H1 (cell line): ENCODE measurements at regions not wholly inside any gene's neighbourhood (a gene's known extent, or its start where the extent isn't known, plus 50 kb on each side); places are given as distances from the start of the nearest gene placed in this dataset.

Source experiments
- CTCF ChIA-PET: fragments of 300-600 bp; sonication (Branson Sonifier 250); formaldehyde crosslinking; loops from one replicate; lab custom pipeline; 2021; ENCODE audit not compliant: partially characterized antibody; lab: Charles Lee
- POLR2A ChIA-PET: fragments of 300-600 bp; sonication (Branson Sonifier 250); formaldehyde crosslinking; loops from one replicate; lab custom pipeline; 2021; ENCODE audit warnings: inconsistent platforms; ENCODE audit not compliant: partially characterized antibody; lab: Charles Lee
- DNase-seq, 2 experiments: peaks; one replicate each; pipeline versions ENCODE4 v3.0.0 to v3.0.0-alpha.2; 2010 to 2022; ENCODE audit warnings: low spot score in 2 of 2, low read depth in 1 of 2, mixed read lengths in 1 of 2
- FAIRE-seq: peaks from 2 replicates; lab custom pipeline; 2011; peaks lifted over from hg19 to GRCh38; lab: Jason Lieb, UNC
- H2AFZ ChIP-seq: 2 replicates; pipeline ENCODE4 v1.8.1; 2012; ENCODE audit warnings: low read length, inconsistent platforms
- H2AK5ac ChIP-seq: 2 replicates; pipeline ENCODE4 v1.6.1; 2013; ENCODE audit warnings: low read depth, low read length
- H2BK120ac ChIP-seq: replicated peaks from 2 replicates; pipeline ENCODE3; 2013; ENCODE audit warnings: low read depth, low read length, inconsistent platforms
- H2BK12ac ChIP-seq: 2 replicates; pipeline ENCODE4 v1.6.1; 2013; ENCODE audit warnings: low read depth, low read length
- H2BK15ac ChIP-seq: 2 replicates; pipeline ENCODE4 v1.6.1; 2013; ENCODE audit warnings: low read length
- H2BK20ac ChIP-seq: 2 replicates; pipeline ENCODE4 v1.6.1; 2013; ENCODE audit warnings: low read length
- H2BK5ac ChIP-seq: 2 replicates; pipeline ENCODE4 v1.6.1; 2013; ENCODE audit warnings: low read depth, low read length
- H3K14ac ChIP-seq: 2 replicates; pipeline ENCODE4 v1.6.1; 2013; ENCODE audit warnings: inconsistent platforms; ENCODE audit not compliant: insufficient read length
- H3K18ac ChIP-seq: 2 replicates; pipeline ENCODE4 v1.6.1; 2013; ENCODE audit warnings: low read length; ENCODE audit errors: extremely low read depth
- H3K23ac ChIP-seq: 2 replicates; pipeline ENCODE4 v1.6.1; 2013; ENCODE audit warnings: inconsistent platforms; ENCODE audit not compliant: insufficient read length
- H3K23me2 ChIP-seq: 2 replicates; pipeline ENCODE4 v1.6.1; 2013; ENCODE audit warnings: low read depth, low read length
- H3K27ac ChIP-seq: 2 replicates; pipeline ENCODE4 v1.6.1; 2011; ENCODE audit warnings: low read depth, low read length, inconsistent platforms
- H3K27me3 ChIP-seq, 4 experiments: replicated peaks in 1 of 4; 1 replicate in 1 of 4; 2 replicates in 3 of 4; pipeline versions ENCODE4 v1.6.1 to v1.8.1; 2011 to 2013; ENCODE audit warnings: low read length in 3 of 4, mild to moderate bottlenecking in 3 of 4, inconsistent platforms in 2 of 4, mixed read lengths in 2 of 4, moderate library complexity in 1 of 4; ENCODE audit not compliant: control insufficient read depth in 3 of 4, insufficient read depth in 3 of 4; ENCODE audit errors: extremely low read depth in 1 of 4
- H3K36me3 ChIP-seq, 4 experiments: 2 replicates each; pipeline versions ENCODE4 v1.6.1 to v1.8.1; 2011 to 2013; ENCODE audit warnings: mild to moderate bottlenecking in 4 of 4, low read length in 3 of 4, moderate library complexity in 2 of 4, control low read depth in 1 of 4, inconsistent platforms in 1 of 4; ENCODE audit not compliant: insufficient read depth in 4 of 4, control insufficient read depth in 2 of 4
- H3K4ac ChIP-seq: replicated peaks from 2 replicates; pipeline ENCODE3; 2013; ENCODE audit warnings: low read length, low read depth, mixed read lengths, inconsistent platforms; ENCODE audit not compliant: insufficient read length
- H3K4me1 ChIP-seq, 4 experiments: replicated peaks in 1 of 4; 1 replicate in 1 of 4; 2 replicates in 3 of 4; pipeline versions ENCODE4 v1.6.1 to v1.8.1; 2011 to 2013; ENCODE audit warnings: low read length in 3 of 4, inconsistent platforms in 2 of 4, mixed read lengths in 1 of 4; ENCODE audit not compliant: insufficient read depth in 4 of 4, control insufficient read depth in 3 of 4
- H3K4me2 ChIP-seq, 2 experiments: 2 replicates each; pipeline versions ENCODE4 v1.6.1 to v1.8.1; 2011 to 2013; ENCODE audit warnings: low read depth in 2 of 2, low read length in 2 of 2, control low read depth in 1 of 2, inconsistent platforms in 1 of 2, mild to moderate bottlenecking in 1 of 2; ENCODE audit not compliant: insufficient read depth in 1 of 2
- H3K4me3 ChIP-seq, 4 experiments: fragments of 200-600, 300-600 bp in 1 of 4; sonication (generic), shearing (Covaris generic), sonication (Bioruptor Twin) in 1 of 4; 2 replicates each; pipeline versions ENCODE4 v1.5.1 to v1.8.1; 2011 to 2016; ENCODE audit warnings: low read length in 4 of 4, low read depth in 3 of 4, control low read depth in 2 of 4, inconsistent platforms in 2 of 4, mild to moderate bottlenecking in 2 of 4, mixed read lengths in 1 of 4, moderate library complexity in 1 of 4; ENCODE audit not compliant: insufficient read depth in 2 of 4; ENCODE audit errors: extremely low read depth in 1 of 4
- H3K56ac ChIP-seq: replicated peaks from 2 replicates; pipeline ENCODE3; 2013; ENCODE audit warnings: low read depth, mild to moderate bottlenecking, mixed read lengths, low read length, inconsistent platforms; ENCODE audit not compliant: insufficient read length
- H3K79me1 ChIP-seq: 2 replicates; pipeline ENCODE4 v1.6.1; 2013; ENCODE audit warnings: low read depth, low read length, control low read depth
- H3K79me2 ChIP-seq, 2 experiments: 2 replicates each; pipeline versions ENCODE4 v1.6.1 to v1.8.1; 2012 to 2013; ENCODE audit warnings: low read length in 2 of 2, mild to moderate bottlenecking in 2 of 2, inconsistent platforms in 1 of 2; ENCODE audit not compliant: insufficient read depth in 2 of 2, control insufficient read depth in 1 of 2
- H3K9ac ChIP-seq, 4 experiments: replicated peaks in 1 of 4; 1 replicate in 1 of 4; 2 replicates in 3 of 4; pipeline versions ENCODE4 v1.6.1 to v1.8.1; 2011 to 2013; ENCODE audit warnings: low read depth in 3 of 4, low read length in 3 of 4, control low read depth in 2 of 4, mild to moderate bottlenecking in 2 of 4, moderate library complexity in 2 of 4, inconsistent platforms in 1 of 4; ENCODE audit errors: extremely low read depth in 1 of 4
- H3K9me3 ChIP-seq, 2 experiments: 2 replicates each; pipeline versions ENCODE4 v1.6.1 to v1.8.1; 2012 to 2013; ENCODE audit warnings: mild to moderate bottlenecking in 2 of 2, moderate library complexity in 2 of 2, control low read depth in 1 of 2, inconsistent platforms in 1 of 2, low read depth in 1 of 2, low read length in 1 of 2, mixed read lengths in 1 of 2; ENCODE audit not compliant: insufficient read depth in 2 of 2
- H4K20me1 ChIP-seq, 2 experiments: replicated peaks in 1 of 2; 2 replicates each; pipeline versions ENCODE3 to v1.8.1; 2011 to 2013; ENCODE audit warnings: inconsistent platforms in 2 of 2, low read length in 2 of 2, mild to moderate bottlenecking in 1 of 2; ENCODE audit not compliant: insufficient read depth in 2 of 2, control insufficient read depth in 1 of 2
- H4K5ac ChIP-seq: 2 replicates; pipeline ENCODE4 v1.6.1; 2013; ENCODE audit warnings: low read length, low read depth, mixed read lengths, inconsistent platforms; ENCODE audit not compliant: insufficient read length
- H4K8ac ChIP-seq: 2 replicates; pipeline ENCODE4 v1.8.0; 2013; ENCODE audit warnings: mild to moderate bottlenecking, moderate library complexity, low read length, inconsistent platforms; ENCODE audit not compliant: insufficient read depth; ENCODE audit errors: extremely low read depth
- H4K91ac ChIP-seq: replicated peaks from 2 replicates; pipeline ENCODE3; 2013; ENCODE audit warnings: low read length, mixed read lengths, inconsistent platforms; ENCODE audit not compliant: insufficient read length
- BCL11A ChIP-seq, 2 experiments: IDR thresholded peaks; one replicate each; pipeline ENCODE4 v1.6.1; 2011; ENCODE audit warnings: low read depth in 2 of 2, low read length in 2 of 2, mild to moderate bottlenecking in 2 of 2
- BRCA1 ChIP-seq: IDR thresholded peaks from 2 replicates; pipeline ENCODE4 v1.6.1; 2012; ENCODE audit warnings: low read depth, low read length, improper control_type of control experiment
- CHD1 ChIP-seq: IDR thresholded peaks from 2 replicates; pipeline ENCODE4 v1.6.1; 2012; ENCODE audit warnings: low read depth, low read length, improper control_type of control experiment
- FOSL1 ChIP-seq: IDR thresholded peaks from 2 replicates; pipeline ENCODE4 v1.6.1; 2011; ENCODE audit warnings: mild to moderate bottlenecking, low read depth, low read length, moderate library complexity; ENCODE audit not compliant: insufficient read depth
- GTF2F1 ChIP-seq: IDR thresholded peaks from 2 replicates; pipeline ENCODE4 v1.6.1; 2012; ENCODE audit warnings: low read depth, low read length, improper control_type of control experiment, borderline replicate concordance
- JUND ChIP-seq: IDR thresholded peaks from 2 replicates; pipeline ENCODE4 v1.6.1; 2011; ENCODE audit warnings: mild to moderate bottlenecking, improper control_type of control experiment, low read length
- RNF2 ChIP-seq: fragments of 200-900, 300-1000 bp; sonication (generic); IDR thresholded peaks from 2 replicates; pipeline ENCODE4 v1.7.1; 2016; ENCODE audit warnings: borderline replicate concordance, low read depth, mild to moderate bottlenecking, antibody characterized with exemption, low read length; ENCODE audit not compliant: poor library complexity, severe bottlenecking; ENCODE audit errors: missing control alignments
- SIN3A ChIP-seq, 2 experiments: IDR thresholded peaks in 1 of 2; conservative IDR thresholded peaks in 1 of 2; 2 replicates each; pipeline ENCODE4 v1.6.1; 2011 to 2012; ENCODE audit warnings: low read length in 2 of 2, improper control_type of control experiment in 1 of 2, low read depth in 1 of 2, mild to moderate bottlenecking in 1 of 2
- SP1 ChIP-seq: IDR thresholded peaks from 2 replicates; pipeline ENCODE4 v1.6.1; 2011; ENCODE audit warnings: low read depth, low read length
- SUZ12 ChIP-seq: fragments of 200-600 bp; sonication (generic); IDR thresholded peaks from 2 replicates; pipeline ENCODE4 v1.6.1; 2012; ENCODE audit warnings: mild to moderate bottlenecking, inconsistent platforms, low read length, moderate library complexity, mixed read lengths
- TAF7 ChIP-seq: optimal IDR thresholded peaks from 2 replicates; pipeline ENCODE3; 2011; ENCODE audit warnings: low read depth, mild to moderate bottlenecking, inconsistent platforms, low read length, moderate library complexity, borderline replicate concordance
- TCF12 ChIP-seq: IDR thresholded peaks from 2 replicates; pipeline ENCODE4 v1.6.1; 2011; ENCODE audit warnings: low read depth, mild to moderate bottlenecking, low read length
- ZNF274 ChIP-seq: IDR thresholded peaks from 2 replicates; pipeline ENCODE4 v1.7.0; 2012; ENCODE audit warnings: low read length, borderline replicate concordance; ENCODE audit errors: extremely low read depth
- WGBS, 2 experiments: shearing (Covaris generic) in 1 of 2; methylation state at CpG; one replicate each; pipeline versions ENCODE4 v1.1.6 to v1.1.7; 2013 to 2015; ENCODE audit warnings: low lambda C conversion rate in 2 of 2, mixed read lengths in 2 of 2, inconsistent platforms in 1 of 2, low coverage in 1 of 2, missing lambda C conversion rate in 1 of 2; ENCODE audit not compliant: insufficient replicate concordance in 2 of 2, insufficient coverage in 1 of 2, insufficient read length in 1 of 2; ENCODE audit errors: extremely low coverage in 1 of 2, missing lambda C conversion rate in 1 of 2; 5-methylcytosine and 5-hydroxymethylcytosine counted together

GRCh38 chr17:22518185-22518584, 825.9 kb downstream of the KCNJ18 start:
- Histone ChIP-seq H3K56ac (no peak overlapping the region), H2BK5ac (no peak overlapping the region), H2AK5ac (no peak overlapping the region), H3K4me1 (no peaks in the 10 kb centered on the region), H3K14ac (no peak overlapping the region), H3K27ac (no peak overlapping the region), H3K4me3 (no peak overlapping the region), H2BK20ac (no peak overlapping the region), H4K8ac (no peak overlapping the region), H3K9me3 (peaks cover 20 to 47% of the 10 kb centered on the region in 2 experiments; a peak in 3 of 4 replicates), H3K79me2 (no peaks in the 10 kb centered on the region), H4K5ac (no peak overlapping the region), H2BK15ac (no peak overlapping the region), H3K4me2 (no peak overlapping the region), H3K23ac (no peak overlapping the region), H3K23me2 (no peaks in the 10 kb centered on the region), H3K4ac (no peak overlapping the region), H2BK12ac (no peak overlapping the region), H3K18ac (no peak overlapping the region), H3K27me3 (no peaks in the 10 kb centered on the region), H4K91ac (no peak overlapping the region), H4K20me1 (no peaks in the 10 kb centered on the region), H2AFZ (no peak overlapping the region), H3K79me1 (no peaks in the 10 kb centered on the region), H2BK120ac (no peak overlapping the region), H3K9ac (no peak overlapping the region), H3K36me3 (no peaks in the 10 kb centered on the region)
- WGBS, 2 experiments: 84% methylated on average over 9 of the region's 10 CpGs; no CpG with 5 or more reads in 1 of the 2 experiments
- no peak for FAIRE-seq
- POLR2A ChIA-PET: no interaction called here
- TF ChIP-seq SIN3A (conservative IDR thresholded peaks at IDR 0.05 in 1 of 2, IDR thresholded peaks at IDR 0.05 in 1 of 2; ENCODE audit: low read depth in 1 of 2, low read length in 2 of 2) (no peak), BCL11A (IDR thresholded peaks at IDR 0.05; ENCODE audit: low read depth in 2 of 2, low read length in 2 of 2) (no peak), BRCA1 (no peak), JUND (no peak), FOSL1 (no peak), SP1 (no peak), CHD1 (no peak), TAF7 (no peak), TCF12 (no peak), GTF2F1 (no peak), ZNF274 (no peak), RNF2 (no peak), SUZ12 (no peak)
- no peak for DNase-seq
- CTCF ChIA-PET: no interaction called here
